ENCODE measurements at regions not wholly inside any gene's neighbourhood (a gene's known extent, or its start where the extent isn't known, plus 50 kb on each side); places are given as distances from the start of the nearest gene placed in this dataset.

- no peak for DNase-seq (ENCODE audit: low read depth, low spot score)
Observed at GRCh38 chr5:10073441-10074104, 176.1 kb downstream of the ATPSCKMT start.

GRCh38 chr5:10069637-10070313 is 179.9 kb downstream of the ATPSCKMT start:
- no peak for DNase-seq (ENCODE audit: low read depth, low spot score)

DNA sequence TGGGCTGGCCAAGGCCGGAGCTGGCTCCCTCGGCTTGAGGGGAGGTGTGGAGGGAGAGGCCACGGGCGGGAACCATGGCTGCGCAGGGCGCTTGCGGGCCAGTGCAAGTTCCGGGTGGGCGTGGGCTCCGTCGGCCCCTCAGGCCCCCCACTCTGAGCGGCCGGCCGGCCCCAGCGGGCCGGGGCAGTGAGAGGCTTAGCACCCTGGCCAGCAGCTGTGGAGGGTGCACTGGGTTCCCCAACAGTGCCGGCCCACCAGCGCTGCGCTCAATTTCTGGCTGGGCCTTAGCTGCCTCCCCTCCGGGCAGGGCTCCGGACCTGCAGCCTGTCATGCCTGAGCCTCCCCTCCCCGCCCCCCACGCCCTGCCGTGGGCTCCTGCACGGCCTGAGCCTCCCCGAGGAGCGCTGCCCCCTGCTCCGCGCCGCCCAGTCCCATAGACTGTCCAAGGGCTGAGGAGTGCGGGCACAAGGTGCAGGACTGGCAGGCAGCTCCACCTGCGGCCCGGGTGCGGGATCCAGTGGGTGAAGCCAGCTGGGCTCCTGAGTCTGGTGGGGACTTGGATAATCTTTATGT is 184.2 kb downstream of the ATPSCKMT start:
- no peak for DNase-seq (ENCODE audit: low read depth, low spot score)

DNA sequence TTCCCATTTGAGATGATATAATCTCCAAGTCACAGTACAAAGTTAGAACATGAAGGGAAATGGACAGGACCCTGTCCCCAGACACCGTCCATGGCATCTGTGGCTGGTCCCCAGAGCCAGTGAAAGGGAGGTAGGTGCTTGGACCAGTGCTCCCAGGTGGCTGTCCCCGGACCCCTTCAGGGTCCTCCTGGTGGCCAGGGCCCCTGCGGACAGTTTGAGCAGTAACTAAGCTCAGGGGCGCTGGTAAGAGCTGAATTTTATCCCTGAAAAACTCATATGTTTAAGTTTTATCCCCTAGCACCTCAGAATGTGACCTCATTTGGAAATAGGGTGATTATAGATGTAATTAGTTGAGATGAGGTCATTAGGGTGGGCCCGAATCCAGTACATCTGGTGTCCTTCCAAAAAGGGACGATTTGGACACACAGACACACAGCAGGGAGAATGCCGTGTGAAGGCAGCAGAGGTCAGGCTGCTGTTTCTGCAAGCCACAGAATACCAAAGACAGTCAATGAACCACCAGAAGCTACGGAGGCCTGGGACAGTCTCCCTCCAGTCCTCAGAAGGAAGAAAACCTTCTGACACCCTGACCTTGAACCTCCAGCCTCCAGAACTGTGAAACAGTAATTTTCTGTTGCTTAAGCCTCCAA is 185.0 kb downstream of the ATPSCKMT start:
- no peak for DNase-seq (ENCODE audit: low read depth, low spot score)

DNA sequence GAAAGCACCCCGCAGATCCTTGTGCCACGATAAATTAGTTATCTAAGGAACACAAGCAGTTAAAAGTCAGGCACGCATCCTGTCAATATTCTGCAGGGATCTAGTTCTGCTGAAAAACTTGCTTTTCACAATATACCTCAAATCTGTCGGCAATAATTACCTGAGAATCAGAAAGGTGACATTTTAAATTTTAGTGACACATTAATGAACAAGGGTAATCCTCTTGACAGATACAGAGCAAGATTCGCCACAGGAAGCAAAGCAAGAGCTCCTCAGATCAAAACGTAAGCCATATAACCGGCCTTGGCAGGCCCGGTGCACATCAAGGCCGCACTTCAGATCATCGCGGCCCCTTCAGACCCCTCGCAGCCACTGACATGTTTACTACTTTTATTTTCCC is 185.7 kb downstream of the ATPSCKMT start:
- DNase-seq (ENCODE audit: low read depth, low spot score) = no peak

GRCh38 chr5:10059980-10060379 is 189.7 kb downstream of the ATPSCKMT start:
- DNase-seq (ENCODE audit: low read depth, low spot score) = no peak

DNA sequence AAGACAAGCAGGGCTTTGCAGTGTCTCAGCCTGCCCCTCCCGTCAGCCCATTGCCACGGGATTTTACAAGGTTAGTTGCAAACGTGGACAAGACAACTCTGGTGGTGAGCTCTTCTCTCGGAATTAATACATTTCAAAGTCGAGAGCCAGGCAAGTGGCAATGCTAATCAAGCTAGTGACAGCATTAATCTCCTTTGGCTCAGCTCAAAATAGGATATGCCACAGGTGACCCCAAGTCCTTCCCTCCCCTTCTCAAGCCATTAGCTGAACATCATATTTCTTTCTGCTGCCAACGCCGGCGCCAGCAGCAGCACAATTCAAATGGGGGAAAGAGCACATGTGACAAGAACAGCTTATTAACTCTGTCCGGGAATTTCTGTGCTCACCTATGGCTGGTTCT is 190.1 kb downstream of the ATPSCKMT start:
- DNase-seq (ENCODE audit: low read depth, low spot score) = no peak

GRCh38 chr5:10057356-10057755 is 192.3 kb downstream of the ATPSCKMT start:
- DNase-seq (ENCODE audit: low read depth, low spot score) = no peak

GRCh38 chr5:10056228-10056760 is 193.4 kb downstream of the ATPSCKMT start:
- no peak for DNase-seq (ENCODE audit: low read depth, low spot score)

DNA sequence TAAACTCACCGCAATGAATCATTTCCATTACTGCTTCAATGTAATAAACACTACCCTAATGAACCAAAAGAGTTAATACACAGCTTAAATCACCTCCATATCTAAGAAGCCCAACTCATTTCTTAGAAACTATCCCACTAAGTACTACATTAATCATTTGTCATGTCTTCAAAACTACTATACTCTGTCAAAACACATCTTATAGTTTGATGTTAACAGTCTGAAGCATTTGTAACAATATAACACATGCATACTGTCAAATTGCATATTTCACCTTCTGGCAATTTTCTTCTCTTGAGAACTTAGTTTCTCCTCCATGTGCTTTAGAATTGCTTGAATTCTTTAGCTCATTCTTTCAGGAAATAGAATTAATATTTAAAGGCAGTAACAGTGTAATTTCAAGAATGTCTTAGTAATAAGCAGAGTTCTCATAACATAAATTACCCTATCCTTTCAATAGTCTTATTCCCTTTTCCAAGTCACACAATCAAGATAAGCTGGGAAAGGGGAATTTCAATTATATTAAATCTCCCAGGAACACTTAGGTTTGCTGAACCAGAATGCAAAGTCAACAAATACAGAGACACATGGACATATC is 199.7 kb downstream of the ATPSCKMT start:
- no peak for DNase-seq (ENCODE audit: low read depth, low spot score)

GRCh38 chr5:10046676-10047075 is 203.0 kb downstream of the ATPSCKMT start:
- peak; percentile 21 for DNase-seq (ENCODE audit: low read depth, low spot score)

DNA sequence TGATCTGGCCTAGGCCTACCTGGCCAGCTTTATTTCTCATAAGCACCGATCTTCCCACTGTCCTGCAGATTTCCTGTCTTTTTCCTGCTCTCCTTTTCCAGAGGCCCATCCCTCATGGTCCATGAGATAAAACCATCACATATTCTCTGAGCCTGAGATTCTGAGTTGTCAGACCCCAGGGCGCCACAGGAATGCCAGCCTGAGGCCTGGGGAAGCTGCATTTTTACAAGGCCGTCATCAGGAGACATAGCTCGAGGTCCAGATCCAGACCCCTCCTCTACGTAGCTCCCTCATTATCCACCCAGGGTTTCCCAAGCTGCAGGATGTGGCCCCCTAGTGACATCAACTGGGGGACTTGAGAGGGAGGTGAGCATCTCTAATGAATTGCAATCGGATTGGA is 204.3 kb downstream of the ATPSCKMT start:
- DNase-seq (ENCODE audit: low read depth, low spot score) = no peak

GRCh38 chr5:10036136-10036815 is 213.4 kb downstream of the ATPSCKMT start:
- no peak for DNase-seq (ENCODE audit: low read depth, low spot score)

DNA sequence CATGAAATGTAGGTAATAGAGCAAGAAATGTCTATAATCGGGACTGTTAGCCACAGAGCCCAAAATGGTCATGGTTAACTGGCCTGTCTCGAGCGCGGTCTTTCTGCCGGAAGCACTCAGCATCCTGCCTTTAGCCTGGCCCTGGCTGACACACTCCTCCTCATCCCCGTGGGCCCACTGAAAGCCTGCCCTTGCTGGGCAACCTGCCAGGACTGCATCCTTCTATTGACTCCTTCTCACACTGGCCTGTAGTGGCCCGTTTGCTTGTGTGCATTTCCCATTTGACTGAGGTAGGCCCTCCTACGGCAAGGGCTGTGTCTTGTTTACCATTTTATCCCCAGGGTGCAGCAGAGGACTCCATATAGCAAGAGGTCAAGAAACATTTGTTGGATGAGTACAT is 215.7 kb downstream of the ATPSCKMT start:
- DNase-seq (ENCODE audit: low read depth, low spot score) = no peak

GRCh38 chr5:10031817-10032216 is 217.9 kb downstream of the ATPSCKMT start:
- no peak for DNase-seq (ENCODE audit: low read depth, low spot score)

DNA sequence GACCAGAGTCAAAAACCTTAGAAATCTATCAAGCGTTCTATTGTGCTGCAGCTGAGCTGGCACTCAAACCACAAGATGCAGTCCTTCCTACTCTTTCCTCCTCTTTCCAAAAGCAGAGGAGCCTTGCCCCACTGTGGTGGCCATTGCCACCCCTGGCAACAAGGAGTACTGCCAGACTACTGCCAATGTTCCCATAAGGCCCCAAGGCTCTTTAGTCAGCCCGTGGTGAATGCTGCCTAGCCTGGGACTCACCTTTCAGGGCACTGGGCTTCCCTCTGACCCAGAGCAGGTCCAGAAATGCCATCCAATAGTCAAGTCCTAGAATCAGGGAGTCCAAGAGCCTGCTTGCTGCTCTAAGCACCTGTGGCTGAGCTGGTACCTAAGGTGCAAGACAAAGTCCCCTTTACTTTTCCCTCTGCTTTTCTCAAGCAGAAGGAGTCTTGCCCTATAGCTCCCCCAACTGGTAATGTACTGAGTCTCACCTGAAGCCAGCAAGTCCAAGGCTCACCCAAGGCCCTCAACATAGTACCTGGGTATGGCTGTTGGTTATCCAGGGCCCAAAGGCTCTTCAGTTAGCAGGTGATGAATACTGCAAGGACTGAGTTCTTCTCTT is 219.4 kb downstream of the ATPSCKMT start:
- peak; percentile 73 for DNase-seq (ENCODE audit: low read depth, low spot score)

DNA sequence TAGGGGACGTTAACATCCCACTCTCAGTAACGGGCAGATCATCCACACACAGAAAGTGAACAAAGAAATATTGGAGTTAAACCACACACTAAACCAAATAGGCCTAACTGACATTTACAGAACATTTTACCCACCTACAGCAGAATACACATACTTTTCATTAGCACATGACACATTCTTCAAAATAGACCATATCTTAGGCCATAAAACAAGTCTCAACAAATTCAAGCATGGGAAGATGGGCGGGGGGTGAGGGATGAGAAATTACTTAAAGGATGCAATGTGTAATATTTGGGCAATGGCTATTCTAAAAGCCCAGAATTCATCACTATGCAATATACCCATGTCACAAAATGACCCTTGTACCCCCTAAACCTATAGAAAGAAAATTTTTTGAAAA is 226.2 kb downstream of the ATPSCKMT start:
- DNase-seq (ENCODE audit: low read depth, low spot score) = no peak

DNA sequence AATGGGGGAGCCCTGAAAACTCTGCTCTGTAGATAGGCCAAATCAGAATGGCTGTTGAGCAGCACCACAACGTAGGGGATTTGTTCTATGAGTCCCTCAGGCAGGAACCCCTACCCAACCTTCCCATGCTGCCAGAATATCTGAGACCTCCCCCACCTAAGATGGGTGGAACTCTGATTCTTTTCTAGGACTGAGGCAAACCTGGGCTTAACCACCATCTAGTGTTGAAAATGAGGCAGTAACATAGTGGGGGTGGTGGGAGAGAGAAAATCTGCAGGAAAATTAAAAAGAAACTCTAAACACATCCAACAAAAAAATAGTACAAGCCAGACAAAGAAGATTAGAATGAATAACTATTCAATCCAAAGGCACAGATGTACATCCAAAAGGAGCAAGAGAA is 228.4 kb downstream of the ATPSCKMT start:
- no peak for DNase-seq (ENCODE audit: low read depth, low spot score)

DNA sequence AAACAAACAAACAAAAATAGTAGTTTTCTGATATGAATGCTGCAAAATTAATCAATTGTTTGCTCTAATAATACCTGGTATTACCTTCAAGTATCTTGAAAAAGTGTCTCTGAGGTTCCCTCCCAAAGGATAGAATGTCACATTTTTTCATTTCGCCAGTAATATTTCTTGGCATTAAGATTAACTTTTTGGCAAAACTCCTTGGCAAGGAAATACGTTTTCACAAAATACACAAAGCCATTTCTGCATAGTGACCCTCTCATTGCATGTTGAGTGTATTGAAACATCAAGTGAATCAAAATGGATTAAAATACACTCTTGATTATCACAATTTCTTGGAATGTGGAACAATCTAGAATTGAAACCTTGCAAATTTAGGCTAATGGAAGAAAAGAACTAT is 230.5 kb downstream of the ATPSCKMT start:
- DNase-seq (ENCODE audit: low read depth, low spot score) = no peak

DNA sequence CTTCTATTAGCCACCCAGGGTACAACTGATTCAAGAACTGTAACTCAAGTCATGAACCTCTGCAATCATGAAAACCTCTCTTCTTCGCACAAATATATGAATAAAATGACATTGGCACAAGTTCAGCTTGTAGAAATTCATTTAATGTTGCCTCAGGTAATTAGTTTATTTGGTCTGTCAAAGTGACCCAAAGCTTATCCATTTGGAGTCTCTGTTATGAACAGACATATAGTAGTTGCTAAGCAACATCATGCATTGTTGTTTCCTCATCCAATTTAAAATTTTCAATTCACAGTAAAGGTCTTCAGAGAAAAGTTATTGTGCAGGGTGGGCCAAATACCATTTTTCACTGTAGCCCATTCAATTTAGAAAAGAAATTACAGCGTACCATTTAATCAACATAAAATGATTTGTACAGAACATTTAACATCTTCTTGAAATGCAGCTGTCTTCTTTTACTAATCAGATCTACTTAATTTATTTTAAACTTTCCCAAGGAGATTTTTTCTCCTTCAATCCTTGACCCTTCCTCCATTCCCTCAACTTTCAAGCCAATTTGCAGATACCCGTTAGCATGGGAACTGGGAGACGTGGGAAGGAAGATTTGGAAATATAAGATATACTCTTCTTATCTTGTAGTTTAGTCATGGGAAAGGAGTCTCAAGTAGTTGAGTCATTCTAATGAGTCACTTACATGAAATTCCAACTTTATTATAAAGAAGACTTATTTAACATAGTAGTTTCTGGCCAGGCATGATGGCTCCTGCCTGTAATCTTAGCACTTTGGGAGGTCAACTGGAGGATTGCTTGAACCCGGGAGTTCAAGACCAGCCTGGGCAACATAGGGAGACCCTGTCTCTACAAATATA is 231.3 kb downstream of the ATPSCKMT start:
- no peak for DNase-seq (ENCODE audit: low read depth, low spot score)
